ENCODE measurements at regions not wholly inside any gene's neighbourhood (a gene's known extent, or its start where the extent isn't known, plus 50 kb on each side); places are given as distances from the start of the nearest gene placed in this dataset.

- H3K36me3 Mint-ChIP-seq = no peaks in the 10 kb centered on the region
- no peak for DNase-seq
- no peak overlapping the region for H3K4me3 Mint-ChIP-seq
- peaks cover 5% of the 10 kb centered on the region for H3K27me3 Mint-ChIP-seq
- peaks cover 1% of the 10 kb centered on the region for H3K9me3 Mint-ChIP-seq
- H3K4me1 Mint-ChIP-seq = no peaks in the 10 kb centered on the region
- H3K27ac Mint-ChIP-seq = no peak overlapping the region
These were observed 360.6 kb downstream of the PLK2 start for GRCh38 chr5:58099257-58099656.

- no peaks in the 10 kb centered on the region for H3K36me3 Mint-ChIP-seq
- no peak overlapping the region for H3K4me3 Mint-ChIP-seq
- peaks cover 1% of the 10 kb centered on the region for H3K9me3 Mint-ChIP-seq
- DNase-seq = no peak
- no peak overlapping the region for H3K27ac Mint-ChIP-seq
- no peaks in the 10 kb centered on the region for H3K4me1 Mint-ChIP-seq
- peaks cover 9% of the 10 kb centered on the region for H3K27me3 Mint-ChIP-seq
These were observed 365.9 kb downstream of the PLK2 start for GRCh38 chr5:58094031-58094430.

- H3K4me3 Mint-ChIP-seq = no peak overlapping the region
- no peaks in the 10 kb centered on the region for H3K9me3 Mint-ChIP-seq
- no peaks in the 10 kb centered on the region for H3K4me1 Mint-ChIP-seq
- DNase-seq = no peak
- H3K27me3 Mint-ChIP-seq = peaks cover 17% of the 10 kb centered on the region
- no peaks in the 10 kb centered on the region for H3K36me3 Mint-ChIP-seq
- H3K27ac Mint-ChIP-seq = no peak overlapping the region
These were observed 369.2 kb downstream of the PLK2 start for GRCh38 chr5:58090704-58091103.

- H3K9me3 Mint-ChIP-seq = no peaks in the 10 kb centered on the region
- H3K4me3 Mint-ChIP-seq = no peak overlapping the region
- no peak for DNase-seq
- H3K27me3 Mint-ChIP-seq = peaks cover 17% of the 10 kb centered on the region
- H3K36me3 Mint-ChIP-seq = no peaks in the 10 kb centered on the region
- no peak overlapping the region for H3K27ac Mint-ChIP-seq
- no peaks in the 10 kb centered on the region for H3K4me1 Mint-ChIP-seq
These were observed 370.9 kb downstream of the PLK2 start for GRCh38 chr5:58088941-58089340.

GRCh38 chr5:58087905-58088304 lies 372.0 kb downstream of the PLK2 start:
- Mint-ChIP-seq H3K27me3 (peaks cover 15% of the 10 kb centered on the region), H3K9me3 (no peaks in the 10 kb centered on the region), H3K36me3 (no peaks in the 10 kb centered on the region), H3K27ac (no peak overlapping the region), H3K4me1 (no peaks in the 10 kb centered on the region), H3K4me3 (no peak overlapping the region)
- no peak for DNase-seq

- DNase-seq = no peak
- no peaks in the 10 kb centered on the region for H3K4me1 Mint-ChIP-seq
- H3K27me3 Mint-ChIP-seq = peaks cover 8% of the 10 kb centered on the region
- H3K4me3 Mint-ChIP-seq = no peak overlapping the region
- H3K27ac Mint-ChIP-seq = no peak overlapping the region
- H3K36me3 Mint-ChIP-seq = no peaks in the 10 kb centered on the region
- H3K9me3 Mint-ChIP-seq = no peaks in the 10 kb centered on the region
These were observed 372.8 kb downstream of the PLK2 start for GRCh38 chr5:58087123-58087522.

- DNase-seq = no peak
- peaks cover 8% of the 10 kb centered on the region for H3K27me3 Mint-ChIP-seq
- no peaks in the 10 kb centered on the region for H3K4me1 Mint-ChIP-seq
- H3K9me3 Mint-ChIP-seq = no peaks in the 10 kb centered on the region
- no peak overlapping the region for H3K4me3 Mint-ChIP-seq
- H3K27ac Mint-ChIP-seq = no peak overlapping the region
- no peaks in the 10 kb centered on the region for H3K36me3 Mint-ChIP-seq
These were observed 374.1 kb downstream of the PLK2 start for GRCh38 chr5:58085800-58086199.

GRCh38 chr5:58081435-58081834 lies 378.5 kb downstream of the PLK2 start:
- Mint-ChIP-seq H3K9me3 (no peaks in the 10 kb centered on the region), H3K36me3 (no peaks in the 10 kb centered on the region), H3K4me1 (no peaks in the 10 kb centered on the region), H3K4me3 (no peak overlapping the region), H3K27me3 (peaks cover 4% of the 10 kb centered on the region), H3K27ac (no peak overlapping the region)
- DNase-seq = no peak

- H3K27me3 Mint-ChIP-seq = no peaks in the 10 kb centered on the region
These were observed 379.3 kb downstream of the PLK2 start for GRCh38 chr5:58080573-58080972.

GRCh38 chr5:58077966-58078365 lies 381.9 kb downstream of the PLK2 start:
- DNase-seq = no peak
- no peaks in the 10 kb centered on the region for H3K9me3 Mint-ChIP-seq
- H3K36me3 Mint-ChIP-seq = no peaks in the 10 kb centered on the region
- H3K4me3 Mint-ChIP-seq = no peak overlapping the region
- H3K27ac Mint-ChIP-seq = no peak overlapping the region
- no peaks in the 10 kb centered on the region for H3K27me3 Mint-ChIP-seq
- H3K4me1 Mint-ChIP-seq = peaks cover 1% of the 10 kb centered on the region

More at GRCh38 chr5:58080573-58080972, 379.3 kb downstream of the PLK2 start:
- H3K36me3 Mint-ChIP-seq = no peaks in the 10 kb centered on the region
- H3K4me3 Mint-ChIP-seq = no peak overlapping the region
- no peak overlapping the region for H3K27ac Mint-ChIP-seq
- H3K4me1 Mint-ChIP-seq = no peaks in the 10 kb centered on the region
- DNase-seq = no peak
- no peaks in the 10 kb centered on the region for H3K9me3 Mint-ChIP-seq

GRCh38 chr5:58077416-58077815 lies 382.5 kb downstream of the PLK2 start:
- Mint-ChIP-seq H3K36me3 (no peaks in the 10 kb centered on the region), H3K4me1 (peaks cover 2% of the 10 kb centered on the region), H3K4me3 (no peak overlapping the region), H3K27me3 (no peaks in the 10 kb centered on the region), H3K27ac (no peak overlapping the region), H3K9me3 (no peaks in the 10 kb centered on the region)
- DNase-seq = no peak

- peaks cover 2% of the 10 kb centered on the region for H3K4me1 Mint-ChIP-seq
- no peak for DNase-seq
- H3K27me3 Mint-ChIP-seq = no peaks in the 10 kb centered on the region
- no peaks in the 10 kb centered on the region for H3K36me3 Mint-ChIP-seq
- H3K9me3 Mint-ChIP-seq = no peaks in the 10 kb centered on the region
- H3K4me3 Mint-ChIP-seq = no peak overlapping the region
- H3K27ac Mint-ChIP-seq = no peak overlapping the region
These were observed 383.2 kb downstream of the PLK2 start for GRCh38 chr5:58076483-58077257.

GRCh38 chr5:58075907-58076306 lies 384.0 kb downstream of the PLK2 start:
- Mint-ChIP-seq H3K27me3 (no peaks in the 10 kb centered on the region), H3K9me3 (no peaks in the 10 kb centered on the region), H3K36me3 (no peaks in the 10 kb centered on the region), H3K27ac (no peak overlapping the region), H3K4me1 (peaks cover 2% of the 10 kb centered on the region), H3K4me3 (no peak overlapping the region)
- DNase-seq = no peak

- Mint-ChIP-seq H3K27me3 (no peaks in the 10 kb centered on the region), H3K4me1 (peaks cover 2% of the 10 kb centered on the region), H3K4me3 (no peak overlapping the region), H3K36me3 (no peaks in the 10 kb centered on the region), H3K9me3 (no peaks in the 10 kb centered on the region), H3K27ac (no peak overlapping the region)
- no peak for DNase-seq
These were observed 385.2 kb downstream of the PLK2 start for GRCh38 chr5:58074717-58075116.

- DNase-seq = no peak
- H3K4me3 Mint-ChIP-seq = no peak overlapping the region
- H3K36me3 Mint-ChIP-seq = no peaks in the 10 kb centered on the region
- H3K27ac Mint-ChIP-seq = no peak overlapping the region
- H3K27me3 Mint-ChIP-seq = no peaks in the 10 kb centered on the region
- no peaks in the 10 kb centered on the region for H3K9me3 Mint-ChIP-seq
- H3K4me1 Mint-ChIP-seq = peaks cover 2% of the 10 kb centered on the region
These were observed 385.7 kb downstream of the PLK2 start for GRCh38 chr5:58074222-58074621.

GRCh38 chr5:58073243-58073642 lies 386.6 kb downstream of the PLK2 start:
- Mint-ChIP-seq H3K27ac (no peak overlapping the region), H3K4me1 (peaks cover 2% of the 10 kb centered on the region), H3K4me3 (no peak overlapping the region), H3K36me3 (no peaks in the 10 kb centered on the region), H3K27me3 (no peaks in the 10 kb centered on the region), H3K9me3 (no peaks in the 10 kb centered on the region)
- DNase-seq = no peak
